Adrenal gland (tissue), 5 donors: ENCODE measurements at regions not wholly inside any gene's neighbourhood (a gene's known extent, or its start where the extent isn't known, plus 50 kb on each side); places are given as distances from the start of the nearest gene placed in this dataset.

Experiments
- POLR2A ChIP-seq, 2 donors: fragments of 450-650 bp; IDR thresholded peaks; one replicate each; pipeline ENCODE4 v1.6.1; 2017; ENCODE audit warnings: antibody characterized with exemption in 2 of 2, mild to moderate bottlenecking in 2 of 2, moderate library complexity in 1 of 2
- TF ChIP-seq, protein P1 (sequence below), 6 experiments: fragments of 450-650 bp in 4 of 6; fragments of 200-600 bp in 2 of 6; sonication (generic) in 1 of 6; IDR thresholded peaks; 1 replicate in 5 of 6; 2 replicates in 1 of 6; pipeline versions ENCODE4 v1.5.1 to v1.8.0; 2016 to 2021; ENCODE audit warnings: antibody characterized with exemption in 6 of 6, mild to moderate bottlenecking in 2 of 6, moderate library complexity in 1 of 6
- donor health status: DM: no; HTN: no; CAD: no.

DNA sequence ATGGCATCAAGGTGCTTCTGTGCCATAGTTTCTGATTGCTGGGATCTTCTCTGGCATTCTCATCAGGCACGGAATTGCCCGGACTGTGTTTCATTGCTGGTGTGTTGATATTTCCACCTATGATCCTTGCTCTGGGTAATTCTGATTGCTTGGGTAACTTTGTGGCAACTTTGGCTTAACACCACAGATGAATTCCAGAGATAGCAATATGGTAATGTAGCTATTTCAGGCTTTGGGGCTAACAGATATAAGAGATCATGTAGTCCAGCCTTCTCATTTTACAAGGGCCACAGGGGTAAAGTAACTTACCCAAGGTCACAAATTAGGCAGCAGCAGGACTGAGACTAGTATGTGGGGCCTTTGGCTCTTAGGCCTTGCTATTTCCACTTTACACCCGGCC is 53.9 kb upstream of the PLPP4 start:
- TF ChIP-seq, protein P1, sequence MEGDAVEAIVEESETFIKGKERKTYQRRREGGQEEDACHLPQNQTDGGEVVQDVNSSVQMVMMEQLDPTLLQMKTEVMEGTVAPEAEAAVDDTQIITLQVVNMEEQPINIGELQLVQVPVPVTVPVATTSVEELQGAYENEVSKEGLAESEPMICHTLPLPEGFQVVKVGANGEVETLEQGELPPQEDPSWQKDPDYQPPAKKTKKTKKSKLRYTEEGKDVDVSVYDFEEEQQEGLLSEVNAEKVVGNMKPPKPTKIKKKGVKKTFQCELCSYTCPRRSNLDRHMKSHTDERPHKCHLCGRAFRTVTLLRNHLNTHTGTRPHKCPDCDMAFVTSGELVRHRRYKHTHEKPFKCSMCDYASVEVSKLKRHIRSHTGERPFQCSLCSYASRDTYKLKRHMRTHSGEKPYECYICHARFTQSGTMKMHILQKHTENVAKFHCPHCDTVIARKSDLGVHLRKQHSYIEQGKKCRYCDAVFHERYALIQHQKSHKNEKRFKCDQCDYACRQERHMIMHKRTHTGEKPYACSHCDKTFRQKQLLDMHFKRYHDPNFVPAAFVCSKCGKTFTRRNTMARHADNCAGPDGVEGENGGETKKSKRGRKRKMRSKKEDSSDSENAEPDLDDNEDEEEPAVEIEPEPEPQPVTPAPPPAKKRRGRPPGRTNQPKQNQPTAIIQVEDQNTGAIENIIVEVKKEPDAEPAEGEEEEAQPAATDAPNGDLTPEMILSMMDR (IDR thresholded peaks at IDR 0.05), result no peak
- TF ChIP-seq POLR2A (IDR thresholded peaks at IDR 0.05), result no peak
